ENCODE measurements at regions not wholly inside any gene's neighbourhood (a gene's known extent, or its start where the extent isn't known, plus 50 kb on each side); places are given as distances from the start of the nearest gene placed in this dataset.

DNA sequence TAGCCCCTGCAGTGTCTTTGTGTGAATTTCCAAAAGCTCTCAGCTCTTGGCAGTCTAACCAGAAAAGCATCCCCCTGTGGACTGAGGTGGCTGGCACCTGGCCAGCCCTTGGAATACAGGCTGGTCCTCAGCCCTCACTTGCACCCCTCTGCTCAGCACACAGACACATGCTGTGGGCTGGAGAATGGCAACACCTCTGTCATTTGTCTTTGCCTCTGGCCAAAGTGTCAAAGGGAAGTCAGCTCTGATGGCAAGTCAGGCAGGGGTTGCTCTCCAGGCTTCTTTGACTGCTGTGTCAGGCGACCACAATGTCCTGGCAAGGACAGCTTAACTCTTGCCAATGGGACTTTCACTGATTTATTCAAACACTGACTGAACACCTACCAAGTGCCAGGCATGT, 724.8 kb downstream of the INHBA start:
- ChIA-PET CTCF (no interaction called here), POLR2A (no interaction called here)
- Mint-ChIP-seq H3K9me3 (no peaks in the 10 kb centered on the region), H3K36me3 (ENCODE audit: low read depth) (no peaks in the 10 kb centered on the region), H3K27me3 (no peaks in the 10 kb centered on the region), H3K4me3 (no peak overlapping the region), H3K4me1 (no peaks in the 10 kb centered on the region), H3K27ac (no peak overlapping the region)
- no peak for DNase-seq

DNA sequence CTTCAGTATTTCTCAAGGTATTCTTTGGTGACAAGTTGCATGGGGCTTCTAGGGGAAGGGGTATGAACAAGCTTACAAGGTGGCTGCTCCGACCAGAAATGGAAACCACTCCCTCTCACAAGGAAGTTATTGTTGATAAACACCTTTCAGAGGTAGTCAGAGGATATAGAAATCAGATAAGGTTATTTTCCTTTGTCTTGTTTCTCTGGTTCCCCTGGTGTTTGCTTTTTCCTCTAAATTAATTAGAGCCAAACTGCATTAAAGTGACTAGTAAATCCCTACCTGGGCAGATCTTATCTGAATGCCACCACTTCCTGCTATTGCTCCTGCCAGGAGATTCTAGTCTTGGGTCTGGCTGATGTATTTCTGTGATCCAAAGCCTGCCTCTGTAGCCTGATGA, 725.4 kb downstream of the INHBA start:
- POLR2A ChIA-PET = no interaction called here
- H3K27me3 Mint-ChIP-seq = no peaks in the 10 kb centered on the region
- no peaks in the 10 kb centered on the region for H3K4me1 Mint-ChIP-seq
- DNase-seq = no peak
- H3K4me3 Mint-ChIP-seq = no peak overlapping the region
- no peaks in the 10 kb centered on the region for H3K9me3 Mint-ChIP-seq
- CTCF ChIA-PET = no interaction called here
- H3K27ac Mint-ChIP-seq = no peak overlapping the region
- H3K36me3 Mint-ChIP-seq (ENCODE audit: low read depth) = no peaks in the 10 kb centered on the region

DNA sequence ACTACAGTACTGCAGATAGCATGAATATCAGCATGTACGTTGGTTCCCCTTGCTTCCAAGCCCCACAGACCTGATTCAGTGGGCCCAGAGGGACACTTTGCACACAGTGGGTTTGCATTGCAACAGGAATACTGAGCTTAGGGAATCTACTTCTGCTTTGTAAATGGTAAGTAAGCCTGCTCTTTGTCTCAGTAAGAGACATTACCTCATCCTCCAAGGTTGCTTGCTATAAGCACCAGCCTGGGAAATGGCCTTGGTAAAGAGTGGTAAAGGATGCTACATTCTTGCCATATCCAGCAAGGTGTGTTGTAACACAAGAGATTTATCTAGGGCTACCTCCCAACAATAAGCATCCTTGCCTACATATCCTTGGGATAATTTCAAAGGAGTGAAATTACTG, 730.5 kb downstream of the INHBA start:
- no peaks in the 10 kb centered on the region for H3K4me1 Mint-ChIP-seq
- POLR2A ChIA-PET = no interaction called here
- CTCF ChIA-PET = no interaction called here
- H3K36me3 Mint-ChIP-seq (ENCODE audit: low read depth) = no peaks in the 10 kb centered on the region
- DNase-seq = no peak
- no peak overlapping the region for H3K27ac Mint-ChIP-seq
- no peaks in the 10 kb centered on the region for H3K27me3 Mint-ChIP-seq
- no peaks in the 10 kb centered on the region for H3K9me3 Mint-ChIP-seq
- H3K4me3 Mint-ChIP-seq = no peak overlapping the region

DNA sequence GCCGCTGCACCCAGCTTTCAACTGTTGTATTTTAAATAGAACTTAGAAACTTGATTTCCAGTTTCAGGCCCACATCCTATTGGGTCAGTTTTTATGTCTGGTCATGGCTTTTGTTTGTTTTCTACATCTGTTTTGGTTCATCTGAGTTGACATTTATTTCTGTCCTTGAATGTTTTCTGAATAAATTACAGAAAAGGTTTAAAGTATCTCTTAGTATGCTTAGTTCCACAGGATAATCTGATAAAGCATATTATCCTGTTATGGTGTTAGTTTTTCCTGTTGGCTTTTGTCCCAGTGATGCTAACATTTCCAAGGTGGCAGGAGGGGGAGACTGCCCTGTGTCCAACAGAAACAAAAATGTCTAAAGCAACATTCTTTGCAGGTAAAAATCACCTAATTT, 733.2 kb downstream of the INHBA start:
- ChIA-PET POLR2A (no interaction called here), CTCF (no interaction called here)
- Mint-ChIP-seq H3K36me3 (ENCODE audit: low read depth) (no peaks in the 10 kb centered on the region), H3K9me3 (no peaks in the 10 kb centered on the region), H3K4me1 (no peaks in the 10 kb centered on the region), H3K27ac (no peak overlapping the region), H3K4me3 (no peak overlapping the region), H3K27me3 (no peaks in the 10 kb centered on the region)
- no peak for DNase-seq

DNA sequence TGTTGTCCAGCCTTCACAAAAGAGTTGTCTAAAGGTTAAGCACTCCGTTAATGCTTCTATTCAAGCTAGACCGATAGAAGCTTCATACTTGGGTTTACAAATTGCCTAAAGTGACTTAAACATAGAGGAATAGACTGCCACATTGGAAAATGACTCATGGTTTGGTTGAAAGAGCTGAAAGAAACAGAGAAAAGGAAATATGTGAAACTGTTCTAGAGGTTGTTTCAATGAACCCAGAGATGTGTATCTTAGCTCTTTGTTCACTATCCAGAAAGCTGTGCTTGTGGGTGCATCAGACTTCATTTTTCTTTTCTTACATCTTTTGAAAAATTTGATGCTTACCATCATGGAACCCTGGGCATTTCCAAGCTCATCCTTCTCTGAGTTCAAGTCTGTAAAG, 736.2 kb downstream of the INHBA start:
- Mint-ChIP-seq H3K9me3 (no peaks in the 10 kb centered on the region), H3K27me3 (no peaks in the 10 kb centered on the region), H3K4me1 (no peaks in the 10 kb centered on the region), H3K27ac (no peak overlapping the region), H3K4me3 (no peak overlapping the region), H3K36me3 (ENCODE audit: low read depth) (no peaks in the 10 kb centered on the region)
- POLR2A ChIA-PET = no interaction called here
- DNase-seq = no peak
- CTCF ChIA-PET = no interaction called here

DNA sequence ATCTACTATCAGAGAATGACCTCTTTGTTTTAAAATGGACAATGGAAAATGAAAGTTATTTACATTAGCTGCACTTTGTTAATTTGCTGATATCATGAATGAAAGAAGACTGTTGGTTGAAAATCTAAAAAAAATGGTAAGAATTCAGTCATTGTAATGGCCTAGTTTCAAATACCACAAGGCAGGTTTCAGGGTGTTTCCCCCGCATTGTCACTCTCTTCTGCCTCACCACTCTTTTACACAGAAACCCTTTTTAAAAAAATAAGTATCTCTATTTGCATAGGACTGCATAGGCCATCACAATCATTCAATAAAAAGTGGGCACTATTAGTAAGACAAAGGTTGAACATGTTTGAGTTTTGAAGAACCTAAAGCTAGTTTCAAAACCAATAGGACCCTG, 737.1 kb downstream of the INHBA start:
- Mint-ChIP-seq H3K4me3 (no peak overlapping the region), H3K36me3 (ENCODE audit: low read depth) (no peaks in the 10 kb centered on the region), H3K4me1 (no peaks in the 10 kb centered on the region), H3K27me3 (no peaks in the 10 kb centered on the region), H3K27ac (no peak overlapping the region), H3K9me3 (no peaks in the 10 kb centered on the region)
- ChIA-PET POLR2A (no interaction called here), CTCF (no interaction called here)
- no peak for DNase-seq

DNA sequence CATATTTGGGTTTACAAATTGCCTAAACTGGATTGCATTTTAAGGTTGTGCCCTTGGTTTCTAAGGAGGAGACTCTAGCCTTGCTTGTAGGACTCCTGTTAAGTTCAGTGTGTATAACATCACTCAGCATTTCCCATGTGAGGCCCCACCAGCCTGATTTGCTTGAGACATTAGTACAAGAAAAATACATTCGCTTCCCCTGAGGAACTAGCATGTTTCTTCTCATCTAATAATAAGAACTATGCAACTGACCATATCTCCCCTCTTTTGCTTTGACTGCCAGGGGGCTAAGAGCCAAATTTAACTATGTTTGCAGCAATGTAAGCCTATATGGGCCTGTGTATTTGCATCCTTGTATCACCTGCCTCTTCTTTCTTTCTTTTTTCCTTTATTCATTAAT, 737.9 kb downstream of the INHBA start:
- DNase-seq = no peak
- no peak overlapping the region for H3K27ac Mint-ChIP-seq
- no peaks in the 10 kb centered on the region for H3K4me1 Mint-ChIP-seq
- ChIA-PET CTCF (no interaction called here), POLR2A (no interaction called here)
- no peaks in the 10 kb centered on the region for H3K27me3 Mint-ChIP-seq
- no peaks in the 10 kb centered on the region for H3K36me3 Mint-ChIP-seq (ENCODE audit: low read depth)
- no peaks in the 10 kb centered on the region for H3K9me3 Mint-ChIP-seq
- H3K4me3 Mint-ChIP-seq = no peak overlapping the region

DNA sequence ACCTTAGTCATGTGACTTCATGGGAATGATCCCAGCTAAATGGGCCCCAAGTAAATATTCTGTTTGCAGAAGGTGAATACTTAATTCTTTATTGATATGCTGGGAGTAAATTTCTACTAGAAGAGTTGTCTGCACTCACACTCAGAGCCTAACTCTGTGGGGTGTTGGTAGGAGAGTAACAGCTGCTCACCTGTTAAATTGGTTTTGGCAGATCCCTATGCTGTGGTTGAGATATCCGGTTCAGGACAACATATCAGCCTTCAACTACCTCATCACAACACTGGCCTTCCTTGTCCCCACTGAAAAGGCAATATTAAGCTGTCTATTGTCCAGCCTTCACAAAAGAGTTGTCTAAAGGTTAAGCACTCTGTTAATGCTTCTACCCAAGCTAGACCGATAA, 738.3 kb downstream of the INHBA start:
- POLR2A ChIA-PET = no interaction called here
- Mint-ChIP-seq H3K4me3 (no peak overlapping the region), H3K27me3 (no peaks in the 10 kb centered on the region), H3K9me3 (no peaks in the 10 kb centered on the region), H3K27ac (no peak overlapping the region), H3K36me3 (ENCODE audit: low read depth) (no peaks in the 10 kb centered on the region), H3K4me1 (no peaks in the 10 kb centered on the region)
- no peak for DNase-seq
- CTCF ChIA-PET = no interaction called here

DNA sequence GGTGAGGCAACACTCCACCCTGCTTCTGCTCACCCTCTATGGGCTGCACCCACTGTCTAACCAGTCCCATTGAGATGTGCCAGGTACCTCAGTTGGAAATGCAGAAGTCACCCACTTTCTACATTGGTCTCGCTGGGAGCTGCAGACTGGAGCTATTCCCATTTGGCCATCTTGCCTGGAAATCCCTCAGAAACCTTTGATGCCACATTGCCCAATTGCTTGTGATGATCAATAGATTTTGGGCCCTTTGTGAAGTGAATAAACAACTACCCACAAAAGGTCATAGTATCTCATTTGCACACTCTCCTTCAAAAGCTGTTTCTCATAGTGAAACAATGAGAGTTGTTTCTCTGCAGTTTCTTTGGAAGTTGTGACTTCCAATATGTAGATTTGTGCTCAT, 742.9 kb downstream of the INHBA start:
- Mint-ChIP-seq H3K27ac (no peak overlapping the region), H3K36me3 (ENCODE audit: low read depth) (no peaks in the 10 kb centered on the region), H3K4me3 (no peak overlapping the region), H3K27me3 (no peaks in the 10 kb centered on the region), H3K4me1 (no peaks in the 10 kb centered on the region), H3K9me3 (no peaks in the 10 kb centered on the region)
- ChIA-PET CTCF (no interaction called here), POLR2A (no interaction called here)
- no peak for DNase-seq

DNA sequence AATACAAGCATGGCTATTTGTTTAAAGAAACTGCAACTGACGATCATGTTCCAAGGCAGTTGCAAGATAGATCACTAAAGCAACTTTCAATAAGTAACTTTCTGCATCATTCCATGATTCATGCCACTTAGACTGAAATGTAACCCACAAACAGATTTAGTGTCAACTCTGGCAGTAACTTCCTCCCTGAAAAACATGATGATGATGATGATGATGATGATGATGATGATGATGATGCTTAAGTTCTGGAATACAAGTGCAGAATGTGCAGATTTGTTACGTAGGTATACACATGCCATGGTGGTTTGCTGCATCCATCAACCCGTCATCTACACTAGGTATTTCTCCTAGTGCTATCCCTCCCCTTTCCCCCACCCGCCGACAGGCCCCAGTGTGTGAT, 754.7 kb downstream of the INHBA start:
- CTCF ChIA-PET = interaction anchor here (0.6 kb wide), 1 partner anchor 23 kb away, joined by 3 read pairs; no protein-coding TSS in a partner anchor
- Mint-ChIP-seq H3K36me3 (ENCODE audit: low read depth) (no peaks in the 10 kb centered on the region), H3K4me1 (no peaks in the 10 kb centered on the region), H3K9me3 (peaks cover 23% of the 10 kb centered on the region), H3K27me3 (no peaks in the 10 kb centered on the region), H3K4me3 (no peak overlapping the region), H3K27ac (no peak overlapping the region)
- POLR2A ChIA-PET = no interaction called here
- DNase-seq = no peak

DNA sequence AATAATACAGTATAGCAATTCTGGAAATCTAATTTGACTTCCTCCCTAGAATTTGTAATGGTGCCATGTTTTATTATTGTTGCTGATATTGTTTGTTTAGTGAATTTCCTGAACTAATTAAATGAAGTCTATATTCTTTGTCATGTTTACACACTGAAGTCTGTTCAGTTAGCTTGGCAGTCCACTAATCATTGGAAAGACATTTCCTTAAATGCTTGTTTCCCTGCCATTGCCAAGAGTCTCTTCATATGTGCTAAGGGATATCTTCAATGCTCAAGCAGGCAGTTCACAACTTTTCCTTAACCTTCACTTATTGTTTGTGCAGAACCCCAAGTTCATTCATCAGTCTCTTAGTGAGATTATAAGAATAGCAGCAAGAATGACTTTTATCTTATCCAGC, 755.3 kb downstream of the INHBA start:
- DNase-seq = no peak
- Mint-ChIP-seq H3K27ac (no peak overlapping the region), H3K4me3 (no peak overlapping the region), H3K36me3 (ENCODE audit: low read depth) (no peaks in the 10 kb centered on the region), H3K9me3 (peaks cover 24% of the 10 kb centered on the region), H3K27me3 (no peaks in the 10 kb centered on the region), H3K4me1 (no peaks in the 10 kb centered on the region)
- CTCF ChIA-PET = no interaction called here
- POLR2A ChIA-PET = no interaction called here

DNA sequence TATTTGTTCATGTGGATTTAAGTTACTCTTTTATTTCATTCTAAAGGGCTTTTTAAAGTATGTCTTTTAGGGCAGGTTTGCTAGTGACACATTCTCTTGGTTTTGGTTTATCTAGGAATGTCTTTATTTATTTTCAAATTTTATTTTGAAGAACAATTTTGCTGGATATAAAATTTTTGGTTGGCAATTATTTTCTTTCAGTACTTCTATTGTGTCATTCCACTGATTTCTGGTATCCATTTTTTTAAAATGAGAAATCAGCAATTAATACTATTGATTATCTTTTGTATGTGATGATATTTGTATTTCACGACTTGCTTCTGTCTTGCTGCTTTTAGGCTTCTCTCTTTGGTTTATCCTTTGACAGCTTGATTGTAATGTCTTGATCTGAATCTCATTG, 756.3 kb downstream of the INHBA start:
- H3K9me3 Mint-ChIP-seq = peaks cover 27% of the 10 kb centered on the region
- ChIA-PET CTCF (interaction anchor here (0.7 kb wide), 1 partner anchor 240 kb away, joined by 3 read pairs; no protein-coding TSS in a partner anchor), POLR2A (no interaction called here)
- H3K27ac Mint-ChIP-seq = no peak overlapping the region
- H3K4me3 Mint-ChIP-seq = no peak overlapping the region
- H3K36me3 Mint-ChIP-seq (ENCODE audit: low read depth) = no peaks in the 10 kb centered on the region
- DNase-seq = no peak
- H3K27me3 Mint-ChIP-seq = no peaks in the 10 kb centered on the region
- no peaks in the 10 kb centered on the region for H3K4me1 Mint-ChIP-seq

DNA sequence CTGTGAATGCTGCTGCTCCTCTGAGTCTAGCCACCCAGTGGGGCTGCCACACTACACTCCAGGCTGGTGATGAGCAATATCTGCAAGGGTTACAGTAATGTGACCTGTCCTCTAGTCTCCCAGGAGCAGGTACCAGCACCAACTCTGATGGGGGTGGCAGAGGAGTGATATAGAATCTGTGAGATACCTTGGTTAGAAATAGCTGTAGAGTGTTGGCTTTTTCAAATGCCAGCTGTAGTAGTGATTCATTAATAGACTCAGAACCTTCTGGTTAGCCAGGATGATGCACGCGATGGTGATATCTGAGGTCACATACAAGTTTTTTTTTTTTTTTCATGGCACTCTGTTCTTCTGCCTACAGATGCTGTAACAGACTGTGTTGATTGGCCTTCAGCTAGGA, 757.1 kb downstream of the INHBA start:
- Mint-ChIP-seq H3K27ac (no peak overlapping the region), H3K36me3 (ENCODE audit: low read depth) (no peaks in the 10 kb centered on the region), H3K4me1 (no peaks in the 10 kb centered on the region), H3K9me3 (peaks cover 27% of the 10 kb centered on the region), H3K27me3 (no peaks in the 10 kb centered on the region), H3K4me3 (no peak overlapping the region)
- DNase-seq = no peak
- CTCF ChIA-PET = interaction anchor here (0.7 kb wide), 2 partner anchors 241 to 970 kb away, joined by 3 read pairs; no protein-coding TSS in a partner anchor
- POLR2A ChIA-PET = no interaction called here

DNA sequence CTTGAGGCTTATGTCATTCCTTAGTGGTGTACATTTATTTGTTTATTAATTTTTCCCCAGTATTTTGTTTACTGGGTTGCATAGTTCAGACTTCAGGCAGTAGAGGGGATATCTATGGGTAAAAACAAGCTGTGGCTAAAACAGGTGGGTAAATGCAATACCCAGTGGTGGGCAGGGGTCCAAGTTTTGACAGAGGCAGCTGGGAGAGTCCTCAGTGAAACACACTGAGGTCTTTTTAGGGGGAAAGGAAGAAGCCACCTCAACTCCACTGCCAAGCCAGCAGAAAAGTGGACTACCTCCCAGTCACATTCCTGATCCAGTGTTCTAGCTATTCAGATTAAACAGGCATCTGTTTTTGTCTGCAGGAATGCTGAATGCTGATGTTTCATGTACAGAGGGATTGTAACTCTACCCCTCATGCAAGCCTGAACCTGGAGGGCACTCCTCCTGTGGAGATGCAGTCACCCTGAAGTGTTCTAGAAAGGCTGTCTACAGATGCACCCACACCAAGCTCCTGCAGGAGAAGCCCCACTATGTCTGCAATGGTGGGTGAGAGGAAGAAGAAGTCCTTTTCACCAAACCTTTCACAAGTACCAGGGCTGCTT, 757.8 kb downstream of the INHBA start:
- Mint-ChIP-seq H3K27ac (no peak overlapping the region), H3K36me3 (ENCODE audit: low read depth) (no peaks in the 10 kb centered on the region), H3K4me3 (no peak overlapping the region), H3K27me3 (no peaks in the 10 kb centered on the region), H3K4me1 (no peaks in the 10 kb centered on the region), H3K9me3 (peaks cover 27% of the 10 kb centered on the region)
- CTCF ChIA-PET = interaction anchor here (0.7 kb wide), 1 partner anchor 971 kb away, joined by 3 read pairs; no protein-coding TSS in a partner anchor
- POLR2A ChIA-PET = no interaction called here
- DNase-seq = no peak
